CD4-positive, CD25-positive, alpha-beta regulatory T cell (primary cell): ENCODE measurements at regions not wholly inside any gene's neighbourhood (a gene's known extent, or its start where the extent isn't known, plus 50 kb on each side); places are given as distances from the start of the nearest gene placed in this dataset.

ENCODE experiments used
- ATAC-seq, 2 donors: fragments of 150-1000 bp; cut with Tn5 transposase; one replicate each; pipeline ENCODE4 v1.10.0; 2021; ENCODE audit warnings: low read depth in 2 of 2, moderate number of reproducible peaks in 2 of 2, moderate library complexity in 1 of 2
- DNase-seq, 3 donors: peaks; one replicate each; pipeline versions ENCODE4 v3.0.0 to v3.0.0-alpha.2; 2012 to 2022; ENCODE audit warnings: mixed read lengths in 1 of 3
- H3K27ac ChIP-seq: one replicate; pipeline ENCODE4 v1.7.0; 2013; ENCODE audit warnings: mild to moderate bottlenecking, low read length; ENCODE audit not compliant: insufficient read depth, poor library complexity, severe bottlenecking
- H3K27me3 ChIP-seq: one replicate; pipeline ENCODE4 v1.7.0; 2013; ENCODE audit warnings: low read length; ENCODE audit not compliant: control insufficient read depth, insufficient read depth
- H3K36me3 ChIP-seq: one replicate; pipeline ENCODE4 v1.7.0; 2013; ENCODE audit warnings: mild to moderate bottlenecking, low read length, moderate library complexity; ENCODE audit not compliant: control insufficient read depth, insufficient read depth
- H3K4me1 ChIP-seq: 2 replicates; pipeline ENCODE4 v1.7.0; 2013; ENCODE audit warnings: mild to moderate bottlenecking, low read length; ENCODE audit not compliant: insufficient read depth, control insufficient read depth, poor library complexity, severe bottlenecking
- H3K4me3 ChIP-seq: one replicate; pipeline ENCODE4 v1.7.0; 2013; ENCODE audit warnings: low read depth, mild to moderate bottlenecking, low read length, moderate library complexity
- H3K9me3 ChIP-seq, 2 experiments: 1 replicate in 1 of 2; 2 replicates in 1 of 2; pipeline ENCODE4 v1.7.0; 2013; ENCODE audit warnings: low read length in 2 of 2, mild to moderate bottlenecking in 1 of 2, moderate library complexity in 1 of 2; ENCODE audit not compliant: control insufficient read depth in 2 of 2
- H3K27ac Mint-ChIP-seq, 3 donors: one replicate each; pipeline ENCODE4 v1.8.0; 2020 to 2022; ENCODE audit warnings: mild to moderate bottlenecking in 3 of 3, mixed read lengths in 3 of 3, moderate library complexity in 2 of 3
- H3K27me3 Mint-ChIP-seq: one replicate; pipeline ENCODE4 v1.8.0; 2022; ENCODE audit warnings: mild to moderate bottlenecking, mixed read lengths
- H3K36me3 Mint-ChIP-seq: one replicate; pipeline ENCODE4 v1.8.0; 2020; ENCODE audit warnings: mixed read lengths
- H3K4me1 Mint-ChIP-seq, 4 donors: one replicate each; pipeline ENCODE4 v1.8.0; 2020 to 2022; ENCODE audit warnings: mixed read lengths in 4 of 4, mild to moderate bottlenecking in 1 of 4
- H3K4me3 Mint-ChIP-seq, 4 donors: one replicate each; pipeline ENCODE4 v1.8.0; 2020 to 2022; ENCODE audit warnings: mild to moderate bottlenecking in 4 of 4, mixed read lengths in 4 of 4, moderate library complexity in 3 of 4
- H3K9me3 Mint-ChIP-seq, 7 donors: one replicate each; pipeline ENCODE4 v1.8.0; 2020 to 2022; ENCODE audit warnings: mixed read lengths in 7 of 7, mild to moderate bottlenecking in 3 of 7, moderate library complexity in 2 of 7

DNA sequence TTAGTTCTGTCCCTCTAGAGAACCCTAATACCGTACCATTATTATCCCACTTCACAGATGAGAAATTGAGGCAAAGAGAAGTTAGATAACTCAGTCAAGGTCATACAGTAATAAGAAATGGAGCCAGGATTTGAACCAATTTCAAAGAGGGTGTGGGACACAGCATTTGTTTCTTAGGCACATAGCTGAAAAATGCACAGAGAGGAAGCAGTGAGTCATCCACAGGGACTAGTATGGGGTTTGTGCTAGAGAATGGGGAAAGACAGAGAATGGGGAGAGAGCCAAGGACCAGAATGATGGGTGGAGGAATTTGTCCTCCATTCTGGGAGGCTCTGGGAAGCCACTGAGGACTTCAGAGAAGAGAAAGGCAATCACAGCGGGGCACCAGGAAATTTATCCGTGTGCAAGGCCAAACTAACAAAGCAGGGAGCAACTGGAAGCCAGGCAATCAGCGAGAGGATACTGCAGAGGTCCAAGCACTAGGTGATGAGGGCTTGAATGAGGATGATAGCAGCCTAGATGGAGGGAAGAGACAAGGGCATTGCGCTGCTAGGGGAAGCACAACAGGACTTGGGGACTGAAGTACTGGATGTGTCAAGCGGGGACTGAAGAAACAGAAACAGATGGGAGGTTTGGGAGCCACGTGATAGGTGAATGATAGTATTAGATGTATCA, 78.1 kb upstream of the ZFHX3 start:
- Mint-ChIP-seq H3K27me3 (no peaks in the 10 kb centered on the region), H3K36me3 (no peaks in the 10 kb centered on the region), H3K4me3 (no peak overlapping the region), H3K4me1 (no peaks in the 10 kb centered on the region), H3K27ac (no peak overlapping the region), H3K9me3 (peaks cover 0 to 6% (median 0%) of the 10 kb centered on the region in 7 donors)
- H3K4me1 ChIP-seq, result no peaks in the 10 kb centered on the region
- no peaks in the 10 kb centered on the region for H3K27me3 ChIP-seq
- no peak overlapping the region for H3K4me3 ChIP-seq
- ATAC-seq (no peak), DNase-seq (no peak)
- H3K27ac ChIP-seq, result no peak overlapping the region
- H3K36me3 ChIP-seq, result no peaks in the 10 kb centered on the region
- H3K9me3 ChIP-seq, result no peaks in the 10 kb centered on the region

DNA sequence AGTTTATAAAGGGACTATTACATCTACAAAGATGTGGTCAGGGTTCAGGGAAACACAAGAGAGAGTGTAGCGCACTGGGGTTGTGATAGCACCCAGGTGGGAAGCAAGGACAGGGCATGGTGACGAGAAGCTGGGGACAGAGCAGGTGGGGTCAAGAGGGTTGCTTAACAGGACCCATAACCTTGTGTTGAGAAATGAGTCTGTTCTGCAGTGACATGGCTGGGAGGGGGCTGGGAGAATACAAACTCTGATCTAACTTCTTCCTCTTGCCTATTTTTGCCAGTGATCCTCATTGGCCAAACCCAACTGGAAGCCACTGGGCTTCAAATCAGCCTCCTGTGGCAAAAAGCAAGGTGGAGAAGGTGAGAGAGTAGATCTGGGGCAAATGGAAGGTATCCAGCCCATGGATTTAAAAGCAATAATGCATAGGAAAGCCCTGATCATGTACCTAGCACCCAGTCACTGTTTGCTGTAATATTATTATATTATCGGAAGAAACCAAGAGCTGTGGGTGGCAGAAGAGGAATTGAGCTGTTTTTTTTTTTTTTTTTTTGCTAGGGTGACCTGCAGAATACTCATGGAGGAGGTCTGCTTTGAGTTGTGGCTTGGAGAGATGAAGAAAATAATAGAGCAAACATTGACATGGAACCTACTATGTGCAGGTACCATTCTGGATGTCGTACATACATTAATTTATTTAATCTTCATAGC, 76.9 kb upstream of the ZFHX3 start:
- Mint-ChIP-seq H3K27ac (no peak overlapping the region), H3K4me3 (no peak overlapping the region), H3K36me3 (no peaks in the 10 kb centered on the region), H3K27me3 (no peaks in the 10 kb centered on the region), H3K9me3 (peaks cover 0 to 6% (median 0%) of the 10 kb centered on the region in 7 donors), H3K4me1 (no peaks in the 10 kb centered on the region)
- Histone ChIP-seq H3K9me3 (no peaks in the 10 kb centered on the region), H3K4me3 (no peak overlapping the region), H3K4me1 (no peaks in the 10 kb centered on the region), H3K27me3 (no peaks in the 10 kb centered on the region), H3K36me3 (no peaks in the 10 kb centered on the region), H3K27ac (no peak overlapping the region)
- ATAC-seq (no peak), DNase-seq (no peak)

DNA sequence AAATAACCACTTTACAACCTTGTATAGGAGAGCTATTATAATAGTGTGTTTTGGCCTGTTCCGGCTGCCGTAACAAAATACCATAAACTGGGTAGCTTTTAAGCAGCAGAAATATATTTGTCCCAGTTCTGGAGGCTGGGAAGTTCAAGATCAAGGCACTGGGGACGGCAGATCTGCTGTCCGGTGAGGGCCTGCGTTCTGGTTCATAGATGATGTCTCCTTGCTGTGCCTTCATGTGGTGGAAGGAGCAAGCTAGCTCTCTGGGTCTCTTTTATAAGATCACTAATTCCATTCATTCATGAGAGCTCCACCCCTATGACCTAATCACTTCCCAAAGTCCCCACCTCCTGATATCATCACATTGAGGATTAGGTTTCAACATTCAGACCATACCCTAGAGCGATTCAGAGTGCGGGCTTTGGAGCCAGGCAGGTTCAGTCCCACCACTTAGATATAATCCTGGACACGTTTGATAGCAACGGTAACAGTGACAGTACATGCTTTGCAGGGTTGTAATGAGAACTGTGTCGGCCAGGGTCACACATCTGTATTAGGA, 76.2 kb upstream of the ZFHX3 start:
- H3K27me3 ChIP-seq, result no peaks in the 10 kb centered on the region
- no peak overlapping the region for H3K4me3 ChIP-seq
- DNase-seq (no peak), ATAC-seq (no peak)
- H3K4me1 Mint-ChIP-seq, result no peaks in the 10 kb centered on the region
- no peak overlapping the region for H3K27ac Mint-ChIP-seq
- no peaks in the 10 kb centered on the region for H3K36me3 Mint-ChIP-seq
- no peaks in the 10 kb centered on the region for H3K27me3 Mint-ChIP-seq
- H3K4me1 ChIP-seq, result no peaks in the 10 kb centered on the region
- no peaks in the 10 kb centered on the region for H3K9me3 ChIP-seq
- H3K27ac ChIP-seq, result no peak overlapping the region
- no peaks in the 10 kb centered on the region for H3K36me3 ChIP-seq
- H3K9me3 Mint-ChIP-seq, result peaks cover 0 to 6% (median 0%) of the 10 kb centered on the region in 7 donors
- no peak overlapping the region for H3K4me3 Mint-ChIP-seq

DNA sequence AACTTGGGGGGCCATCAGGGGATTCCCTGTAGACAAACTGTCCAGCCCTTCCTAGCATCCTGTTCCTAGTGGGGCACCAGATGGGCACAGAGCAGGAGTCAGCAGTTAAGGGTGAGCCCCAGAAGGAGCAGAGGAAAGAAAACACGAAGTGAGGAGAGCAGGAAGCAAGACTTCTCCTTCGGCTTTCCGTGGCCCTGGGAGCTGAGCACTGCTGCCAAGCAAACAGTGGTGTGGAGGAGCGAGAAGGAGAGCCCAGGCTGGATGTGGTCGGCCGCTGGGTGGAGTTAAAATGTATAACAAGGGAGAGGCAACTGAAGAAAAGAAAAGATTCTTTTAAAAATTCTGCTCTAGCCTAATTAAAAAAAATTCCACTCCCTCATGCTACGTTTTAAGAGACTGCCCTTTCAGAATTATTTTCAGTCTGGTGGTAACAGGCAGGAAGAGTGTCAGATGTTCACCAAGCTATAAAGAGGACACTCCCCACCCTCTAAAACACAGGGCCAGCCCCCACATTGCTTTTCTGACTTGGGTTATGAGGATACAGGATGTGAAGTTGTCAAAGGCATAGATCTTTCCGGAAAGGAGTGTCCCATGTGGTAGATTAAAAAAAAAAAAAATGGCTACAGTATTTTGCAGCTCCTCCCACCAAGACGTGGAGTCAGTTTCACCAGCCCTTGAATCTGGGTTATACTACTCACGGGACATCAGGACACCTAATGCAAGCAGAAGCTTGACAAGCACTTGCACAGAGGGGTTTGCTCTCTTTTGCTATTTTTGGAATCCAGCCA, 74.9 kb upstream of the ZFHX3 start:
- H3K9me3 Mint-ChIP-seq, result peaks cover 0 to 7% (median 4%) of the 10 kb centered on the region in 7 donors
- no peak overlapping the region for H3K27ac Mint-ChIP-seq
- no peaks in the 10 kb centered on the region for H3K9me3 ChIP-seq
- no peaks in the 10 kb centered on the region for H3K4me1 ChIP-seq
- no peaks in the 10 kb centered on the region for H3K36me3 ChIP-seq
- peak in 1 of 3 donors; percentile 20 for DNase-seq
- no peak overlapping the region for H3K4me3 ChIP-seq
- H3K4me3 Mint-ChIP-seq, result no peak overlapping the region
- no peaks in the 10 kb centered on the region for H3K27me3 ChIP-seq
- no peaks in the 10 kb centered on the region for H3K36me3 Mint-ChIP-seq
- H3K4me1 Mint-ChIP-seq, result no peaks in the 10 kb centered on the region
- no peak overlapping the region for H3K27ac ChIP-seq
- ATAC-seq, result no peak
- no peaks in the 10 kb centered on the region for H3K27me3 Mint-ChIP-seq

DNA sequence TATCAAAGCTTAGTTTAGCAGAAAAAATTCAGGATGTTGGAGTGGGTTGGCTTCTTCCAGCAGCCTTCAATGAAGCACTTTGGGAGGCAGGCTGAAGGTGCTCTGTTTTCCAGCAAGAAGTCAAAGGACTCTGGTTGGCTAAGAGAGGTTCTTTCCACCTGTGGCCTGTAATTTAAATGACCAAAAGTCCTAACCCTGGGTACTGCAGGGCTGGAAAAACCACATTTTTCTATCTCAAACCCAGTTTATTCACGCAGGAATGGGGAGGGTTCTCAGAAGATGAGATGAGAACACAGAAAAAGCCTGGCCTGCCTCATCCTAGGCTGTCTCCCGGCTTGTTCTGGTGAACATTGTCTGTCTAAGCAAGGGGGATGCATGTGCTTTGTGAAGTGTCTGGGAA, 68.6 kb upstream of the ZFHX3 start:
- Histone ChIP-seq H3K36me3 (no peaks in the 10 kb centered on the region), H3K27me3 (no peaks in the 10 kb centered on the region), H3K4me3 (no peak overlapping the region), H3K27ac (no peak overlapping the region), H3K9me3 (no peaks in the 10 kb centered on the region), H3K4me1 (no peaks in the 10 kb centered on the region)
- H3K9me3 Mint-ChIP-seq, result peaks cover 0 to 12% (median 2%) of the 10 kb centered on the region in 7 donors
- H3K27ac Mint-ChIP-seq, result no peak overlapping the region
- H3K27me3 Mint-ChIP-seq, result no peaks in the 10 kb centered on the region
- H3K4me3 Mint-ChIP-seq, result no peak overlapping the region
- DNase-seq, result no peak
- H3K36me3 Mint-ChIP-seq, result no peaks in the 10 kb centered on the region
- ATAC-seq, result no peak
- no peaks in the 10 kb centered on the region for H3K4me1 Mint-ChIP-seq

DNA sequence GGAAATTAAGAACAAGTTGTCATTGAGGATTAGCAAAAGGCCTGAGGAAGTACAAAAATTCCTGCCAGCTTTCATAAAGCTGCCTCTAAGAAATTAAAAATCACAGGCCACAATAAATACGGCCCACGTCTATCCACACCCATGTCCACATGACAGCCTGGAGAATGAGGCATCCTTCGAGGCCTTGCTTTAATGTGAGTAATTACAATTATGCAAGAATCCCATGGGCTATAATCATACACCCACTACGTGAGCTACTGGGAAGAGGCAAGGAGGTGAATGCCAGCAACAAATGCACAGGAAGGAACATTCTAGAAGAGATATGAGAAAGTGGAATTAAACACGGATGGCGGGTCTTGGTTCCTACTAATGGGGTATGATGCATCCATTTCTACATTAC, 65.4 kb upstream of the ZFHX3 start:
- Histone ChIP-seq H3K4me1 (no peaks in the 10 kb centered on the region), H3K27me3 (no peaks in the 10 kb centered on the region), H3K4me3 (no peak overlapping the region), H3K36me3 (no peaks in the 10 kb centered on the region), H3K27ac (no peak overlapping the region), H3K9me3 (no peaks in the 10 kb centered on the region)
- Mint-ChIP-seq H3K27me3 (no peaks in the 10 kb centered on the region), H3K9me3 (peaks cover 0 to 10% (median 2%) of the 10 kb centered on the region in 7 donors), H3K4me3 (no peak overlapping the region), H3K36me3 (no peaks in the 10 kb centered on the region), H3K27ac (no peak overlapping the region), H3K4me1 (no peaks in the 10 kb centered on the region)
- ATAC-seq, result no peak
- DNase-seq, result no peak

DNA sequence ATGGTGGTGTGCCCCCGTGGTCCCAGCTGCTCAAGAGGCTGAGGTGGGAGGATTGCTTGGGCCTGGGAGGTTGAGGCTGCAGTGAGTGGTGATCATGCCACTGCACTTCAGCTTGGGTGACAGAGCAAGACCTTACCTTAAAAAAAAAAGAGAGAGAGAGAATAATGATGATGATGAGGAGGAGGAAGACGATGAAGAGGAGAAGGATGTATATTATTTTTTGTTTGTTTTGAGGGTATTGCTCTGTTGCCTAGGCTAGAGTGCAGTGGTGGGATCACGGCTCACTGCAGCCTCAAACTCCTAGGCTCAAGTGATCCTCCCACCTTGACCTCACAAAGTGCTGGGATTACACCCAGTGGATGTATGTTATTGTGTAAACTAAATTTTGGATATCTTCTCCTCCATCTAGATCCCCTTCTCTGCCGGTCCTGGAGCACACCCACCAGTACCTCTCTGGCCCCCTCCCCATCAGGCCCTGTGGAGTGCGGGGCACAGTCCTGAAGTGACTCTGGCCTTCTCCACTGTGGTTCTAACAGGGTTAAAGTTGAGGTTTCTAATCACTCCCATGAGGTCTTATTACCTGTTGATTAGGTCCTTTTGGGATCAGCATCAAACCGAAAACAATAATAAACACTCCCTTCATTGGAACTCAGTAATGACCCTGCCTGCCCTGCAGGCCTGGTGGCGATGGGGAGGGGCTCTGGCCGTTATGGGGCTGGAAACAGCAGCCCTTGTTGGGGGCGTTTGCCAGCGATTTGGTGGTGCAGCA, 60.5 kb upstream of the ZFHX3 start:
- H3K27me3 ChIP-seq, result no peaks in the 10 kb centered on the region
- H3K4me3 Mint-ChIP-seq, result no peak overlapping the region
- no peaks in the 10 kb centered on the region for H3K4me1 Mint-ChIP-seq
- no peaks in the 10 kb centered on the region for H3K36me3 Mint-ChIP-seq
- H3K27ac ChIP-seq, result no peak overlapping the region
- no peaks in the 10 kb centered on the region for H3K4me1 ChIP-seq
- peaks cover 0 to 3% (median under 1%) of the 10 kb centered on the region in 7 donors for H3K9me3 Mint-ChIP-seq
- ATAC-seq (no peak), DNase-seq (no peak)
- H3K27ac Mint-ChIP-seq, result no peak overlapping the region
- no peak overlapping the region for H3K4me3 ChIP-seq
- no peaks in the 10 kb centered on the region for H3K9me3 ChIP-seq
- H3K27me3 Mint-ChIP-seq, result no peaks in the 10 kb centered on the region
- no peaks in the 10 kb centered on the region for H3K36me3 ChIP-seq
